ENCODE measurements at regions not wholly inside any gene's neighbourhood (a gene's known extent, or its start where the extent isn't known, plus 50 kb on each side); places are given as distances from the start of the nearest gene placed in this dataset.

DNA sequence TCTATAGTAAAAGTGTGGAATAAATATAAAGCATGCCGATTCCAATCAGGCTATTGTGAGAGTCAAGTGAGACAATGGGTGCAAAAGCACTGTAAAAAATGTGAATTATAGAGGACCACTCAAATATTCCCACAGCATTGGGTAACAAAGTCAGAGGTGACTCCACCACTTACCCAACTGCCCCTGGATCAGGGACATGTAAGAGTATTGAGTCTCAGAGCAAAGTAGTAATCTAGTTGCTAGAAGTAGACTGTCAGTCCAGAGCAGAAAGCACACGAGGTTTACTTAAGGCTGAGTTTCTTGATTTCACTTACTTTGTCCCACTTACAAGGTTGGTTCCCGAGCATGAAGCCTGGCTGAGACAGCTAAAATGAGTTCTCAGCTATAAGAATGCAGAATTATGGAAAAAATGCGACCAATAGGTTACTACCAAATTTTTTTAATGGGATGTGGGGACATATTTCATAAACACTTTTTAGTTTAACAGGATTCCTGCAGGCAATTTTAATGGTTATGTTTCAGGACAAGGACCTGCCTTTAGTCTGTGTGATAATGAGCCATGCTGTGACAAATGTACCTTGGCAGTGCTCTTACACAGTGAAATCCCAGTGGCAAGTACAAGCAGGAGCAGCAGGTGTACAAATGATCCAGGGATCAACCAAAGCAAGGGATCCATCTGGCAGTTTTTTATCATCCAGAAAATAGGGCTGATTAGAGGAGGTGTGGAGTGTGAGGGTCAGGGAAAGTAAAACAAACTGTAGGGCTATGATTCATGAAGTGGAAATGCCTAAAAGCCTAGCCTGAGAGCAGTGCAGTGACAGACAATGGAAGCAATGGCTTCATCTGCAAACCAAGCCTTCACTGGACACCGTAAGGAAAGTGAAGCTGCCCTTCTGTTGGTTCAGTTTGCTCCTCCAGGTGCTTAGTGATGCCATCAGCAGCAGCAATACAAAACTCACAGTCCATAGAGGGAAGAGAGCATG is 156.2 kb upstream of the SPAG17 start:
- Histone ChIP-seq H3K36me3 (ENCODE audit: control insufficient read depth, insufficient read depth, low read length) (no peaks in the 10 kb centered on the region), H3K27ac (ENCODE audit: low read length) (no peak overlapping the region), H3K4me3 (ENCODE audit: low read length) (no peak overlapping the region), H3K9me3 (ENCODE audit: control insufficient read depth, insufficient read depth, low read length) (no peaks in the 10 kb centered on the region), H3K4me1 (ENCODE audit: control insufficient read depth, insufficient read depth, low read length) (no peaks in the 10 kb centered on the region), H3K27me3 (ENCODE audit: control insufficient read depth, insufficient read depth, low read length) (no peaks in the 10 kb centered on the region)
- peaks cover 4 to 10% of the 10 kb centered on the region in 2 donors for H3K9me3 Mint-ChIP-seq
- intact Hi-C loops (cut with micrococcal nuclease): no loop called here
- ATAC-seq (no peak), DNase-seq (no peak)
- no peaks in the 10 kb centered on the region for H3K27me3 Mint-ChIP-seq (ENCODE audit: low read depth in 2 of 2)
- H3K27ac Mint-ChIP-seq: no peak overlapping the region
- H3K4me3 Mint-ChIP-seq: no peak overlapping the region
- WGBS (ENCODE audit: insufficient coverage): 58% methylated on average over 5 of the region's 5 CpGs
- no peaks in the 10 kb centered on the region for H3K36me3 Mint-ChIP-seq
- TF ChIP-seq, protein P1, sequence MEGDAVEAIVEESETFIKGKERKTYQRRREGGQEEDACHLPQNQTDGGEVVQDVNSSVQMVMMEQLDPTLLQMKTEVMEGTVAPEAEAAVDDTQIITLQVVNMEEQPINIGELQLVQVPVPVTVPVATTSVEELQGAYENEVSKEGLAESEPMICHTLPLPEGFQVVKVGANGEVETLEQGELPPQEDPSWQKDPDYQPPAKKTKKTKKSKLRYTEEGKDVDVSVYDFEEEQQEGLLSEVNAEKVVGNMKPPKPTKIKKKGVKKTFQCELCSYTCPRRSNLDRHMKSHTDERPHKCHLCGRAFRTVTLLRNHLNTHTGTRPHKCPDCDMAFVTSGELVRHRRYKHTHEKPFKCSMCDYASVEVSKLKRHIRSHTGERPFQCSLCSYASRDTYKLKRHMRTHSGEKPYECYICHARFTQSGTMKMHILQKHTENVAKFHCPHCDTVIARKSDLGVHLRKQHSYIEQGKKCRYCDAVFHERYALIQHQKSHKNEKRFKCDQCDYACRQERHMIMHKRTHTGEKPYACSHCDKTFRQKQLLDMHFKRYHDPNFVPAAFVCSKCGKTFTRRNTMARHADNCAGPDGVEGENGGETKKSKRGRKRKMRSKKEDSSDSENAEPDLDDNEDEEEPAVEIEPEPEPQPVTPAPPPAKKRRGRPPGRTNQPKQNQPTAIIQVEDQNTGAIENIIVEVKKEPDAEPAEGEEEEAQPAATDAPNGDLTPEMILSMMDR (IDR thresholded peaks at IDR 0.05): no peak
- no peaks in the 10 kb centered on the region for H3K4me1 Mint-ChIP-seq

DNA sequence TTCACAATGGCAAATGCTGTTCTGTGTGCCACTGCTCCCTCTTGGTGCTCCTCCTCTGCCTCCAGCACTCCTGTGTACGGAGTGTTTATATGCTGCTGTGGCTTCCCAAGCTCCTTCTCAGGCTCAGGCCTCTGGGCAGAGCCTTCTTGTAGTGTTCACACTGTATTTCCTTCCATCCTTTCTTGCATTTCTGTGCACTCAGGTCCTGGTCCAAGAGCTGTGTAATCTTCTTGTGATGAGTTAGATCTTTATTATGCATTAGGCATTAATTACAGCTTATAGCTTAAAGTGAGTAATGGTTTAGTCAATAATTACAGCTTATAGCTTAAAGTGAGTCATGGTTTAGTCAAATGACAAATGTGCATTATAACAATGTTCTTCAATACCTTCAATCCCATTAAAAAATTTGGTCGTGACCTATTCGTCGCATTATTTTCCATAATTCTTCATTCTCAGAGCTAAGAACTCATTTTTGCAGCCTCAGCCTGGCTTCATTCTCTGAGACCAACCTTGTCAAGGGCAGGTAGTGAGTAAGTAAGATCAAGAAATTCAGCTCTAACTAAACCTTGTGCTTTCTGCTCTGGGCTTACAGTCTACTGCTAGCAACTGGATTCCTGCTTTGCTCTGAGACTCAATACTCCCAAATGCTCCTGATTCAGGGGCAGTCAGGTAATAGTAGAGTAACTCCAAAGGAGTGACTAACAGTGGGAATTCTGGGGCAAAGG is 154.5 kb upstream of the SPAG17 start:
- no peaks in the 10 kb centered on the region for H3K27me3 ChIP-seq (ENCODE audit: control insufficient read depth, insufficient read depth, low read length)
- Mint-ChIP-seq H3K9me3 (peaks cover 7 to 9% of the 10 kb centered on the region in 2 donors), H3K4me1 (no peaks in the 10 kb centered on the region), H3K4me3 (no peak overlapping the region), H3K27me3 (ENCODE audit: low read depth in 2 of 2) (no peaks in the 10 kb centered on the region), H3K27ac (no peak overlapping the region), H3K36me3 (no peaks in the 10 kb centered on the region)
- intact Hi-C loops (cut with micrococcal nuclease): no loop called here
- TF ChIP-seq, protein P1 (IDR thresholded peaks at IDR 0.05): no peak
- no peak for DNase-seq
- H3K9me3 ChIP-seq (ENCODE audit: control insufficient read depth, insufficient read depth, low read length): no peaks in the 10 kb centered on the region
- no peak overlapping the region for H3K4me3 ChIP-seq (ENCODE audit: low read length)
- H3K4me1 ChIP-seq (ENCODE audit: control insufficient read depth, insufficient read depth, low read length): no peaks in the 10 kb centered on the region
- WGBS (ENCODE audit: insufficient coverage): 78% methylated on average over 4 of the region's 4 CpGs
- no peak overlapping the region for H3K27ac ChIP-seq (ENCODE audit: low read length)
- H3K36me3 ChIP-seq (ENCODE audit: control insufficient read depth, insufficient read depth, low read length): no peaks in the 10 kb centered on the region
- no peak for ATAC-seq

DNA sequence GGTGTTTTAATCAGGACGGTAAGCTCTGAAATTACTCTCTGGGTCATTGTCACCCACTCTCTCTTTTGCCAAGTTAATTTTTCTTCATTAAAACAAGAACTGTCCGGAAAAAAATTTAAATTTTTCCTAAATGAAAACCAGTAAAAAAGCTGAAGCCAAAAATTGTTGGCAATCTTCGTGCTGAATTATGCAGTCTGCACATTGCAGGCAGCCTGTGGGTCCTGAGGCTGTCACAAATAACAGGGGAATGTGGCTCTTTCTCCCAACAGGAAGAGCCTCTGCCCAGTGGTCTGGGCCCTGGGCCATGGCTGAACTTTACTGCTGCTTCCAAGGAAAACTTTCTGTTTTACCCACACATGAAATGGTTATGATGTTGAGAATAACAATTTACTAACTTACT is 153.9 kb upstream of the SPAG17 start:
- Mint-ChIP-seq H3K27me3 (ENCODE audit: low read depth in 2 of 2) (no peaks in the 10 kb centered on the region), H3K27ac (no peak overlapping the region), H3K9me3 (peaks cover 7 to 9% of the 10 kb centered on the region in 2 donors), H3K4me1 (no peaks in the 10 kb centered on the region), H3K36me3 (no peaks in the 10 kb centered on the region), H3K4me3 (no peak overlapping the region)
- TF ChIP-seq, protein P1 (IDR thresholded peaks at IDR 0.05): no peak
- no peak overlapping the region for H3K4me3 ChIP-seq (ENCODE audit: low read length)
- no peak overlapping the region for H3K27ac ChIP-seq (ENCODE audit: low read length)
- ATAC-seq (no peak), DNase-seq (no peak)
- intact Hi-C loops (cut with micrococcal nuclease): no loop called here
- WGBS (ENCODE audit: insufficient coverage): 76% methylated on average over 3 of the region's 3 CpGs
- no peaks in the 10 kb centered on the region for H3K27me3 ChIP-seq (ENCODE audit: control insufficient read depth, insufficient read depth, low read length)
- H3K4me1 ChIP-seq (ENCODE audit: control insufficient read depth, insufficient read depth, low read length): no peaks in the 10 kb centered on the region
- no peaks in the 10 kb centered on the region for H3K9me3 ChIP-seq (ENCODE audit: control insufficient read depth, insufficient read depth, low read length)
- H3K36me3 ChIP-seq (ENCODE audit: control insufficient read depth, insufficient read depth, low read length): no peaks in the 10 kb centered on the region

Measured in natural killer cell (primary cell).